Dendritic cell treated with granulocyte-macrophage colony-stimulating factor and Interleukin-4, amounts not matched to agents 40 ng/mL and 50 ng/mL, for 4 days (primary cell): ENCODE measurements at regions not wholly inside any gene's neighbourhood (a gene's known extent, or its start where the extent isn't known, plus 50 kb on each side); places are given as distances from the start of the nearest gene placed in this dataset.

ENCODE experiments used
- H3K27ac Mint-ChIP-seq: one replicate; pipeline ENCODE4 v1.8.0; 2022; ENCODE audit warnings: mild to moderate bottlenecking, mixed read lengths
- H3K27me3 Mint-ChIP-seq: one replicate; pipeline ENCODE4 v1.8.0; 2022; ENCODE audit warnings: mild to moderate bottlenecking, mixed read lengths
- H3K36me3 Mint-ChIP-seq: one replicate; pipeline ENCODE4 v1.8.0; 2022; ENCODE audit warnings: low read depth, mixed read lengths
- H3K4me1 Mint-ChIP-seq: one replicate; pipeline ENCODE4 v1.8.0; 2022; ENCODE audit warnings: low read depth, mixed read lengths
- H3K4me3 Mint-ChIP-seq: one replicate; pipeline ENCODE4 v1.8.0; 2022; ENCODE audit warnings: mild to moderate bottlenecking, moderate library complexity, mixed read lengths
- H3K9me3 Mint-ChIP-seq: one replicate; pipeline ENCODE4 v1.8.0; 2022; ENCODE audit warnings: mixed read lengths
- intact Hi-C: fragments of 100-400 bp; cut with micrococcal nuclease; formaldehyde crosslinking; loops from one replicate; pipeline ENCODE4 v1.15.0; 2022

- intact Hi-C loops, result no loop called here
- H3K9me3 Mint-ChIP-seq, result no peaks in the 10 kb centered on the region
- no peak overlapping the region for H3K4me3 Mint-ChIP-seq
- H3K36me3 Mint-ChIP-seq, result no peaks in the 10 kb centered on the region
- H3K27ac Mint-ChIP-seq, result no peak overlapping the region
- no peaks in the 10 kb centered on the region for H3K4me1 Mint-ChIP-seq
- peaks cover 12% of the 10 kb centered on the region for H3K27me3 Mint-ChIP-seq
These were observed 109.5 kb upstream of the TMEM72 start for GRCh38 chr10:44801383-44802327.

GRCh38 chr10:44803862-44804261, 107.3 kb upstream of the TMEM72 start:
- Mint-ChIP-seq H3K9me3 (no peaks in the 10 kb centered on the region), H3K4me1 (no peaks in the 10 kb centered on the region), H3K36me3 (no peaks in the 10 kb centered on the region), H3K4me3 (no peak overlapping the region), H3K27me3 (peaks cover 9% of the 10 kb centered on the region), H3K27ac (no peak overlapping the region)
- intact Hi-C loops, result no loop called here

- Mint-ChIP-seq H3K9me3 (no peaks in the 10 kb centered on the region), H3K4me1 (no peaks in the 10 kb centered on the region), H3K4me3 (no peak overlapping the region), H3K27ac (no peak overlapping the region), H3K27me3 (peaks cover 6% of the 10 kb centered on the region), H3K36me3 (no peaks in the 10 kb centered on the region)
- intact Hi-C loops, result no loop called here
These were observed 106.5 kb upstream of the TMEM72 start for GRCh38 chr10:44804661-44805060.

GRCh38 chr10:44805466-44806210, 105.5 kb upstream of the TMEM72 start:
- intact Hi-C loops, result no loop called here
- Mint-ChIP-seq H3K4me1 (no peaks in the 10 kb centered on the region), H3K27me3 (peaks cover 1% of the 10 kb centered on the region), H3K36me3 (no peaks in the 10 kb centered on the region), H3K27ac (no peak overlapping the region), H3K4me3 (no peak overlapping the region), H3K9me3 (no peaks in the 10 kb centered on the region)

GRCh38 chr10:44806950-44807349, 104.2 kb upstream of the TMEM72 start:
- intact Hi-C loops, result no loop called here
- H3K4me3 Mint-ChIP-seq, result no peak overlapping the region
- H3K27me3 Mint-ChIP-seq, result peaks cover 1% of the 10 kb centered on the region
- no peaks in the 10 kb centered on the region for H3K36me3 Mint-ChIP-seq
- H3K9me3 Mint-ChIP-seq, result no peaks in the 10 kb centered on the region
- no peak overlapping the region for H3K27ac Mint-ChIP-seq
- H3K4me1 Mint-ChIP-seq, result no peaks in the 10 kb centered on the region

- Mint-ChIP-seq H3K4me3 (no peak overlapping the region), H3K36me3 (no peaks in the 10 kb centered on the region), H3K4me1 (no peaks in the 10 kb centered on the region), H3K9me3 (no peaks in the 10 kb centered on the region), H3K27ac (no peak overlapping the region), H3K27me3 (peaks cover 1% of the 10 kb centered on the region)
- intact Hi-C loops, result no loop called here
These were observed 103.7 kb upstream of the TMEM72 start for GRCh38 chr10:44807451-44807850.

GRCh38 chr10:44809647-44810046, 101.5 kb upstream of the TMEM72 start:
- Mint-ChIP-seq H3K4me1 (no peaks in the 10 kb centered on the region), H3K4me3 (no peak overlapping the region), H3K36me3 (no peaks in the 10 kb centered on the region), H3K27me3 (peaks cover 1% of the 10 kb centered on the region), H3K27ac (no peak overlapping the region), H3K9me3 (no peaks in the 10 kb centered on the region)
- intact Hi-C loops, result no loop called here

- intact Hi-C loops, result no loop called here
- Mint-ChIP-seq H3K27ac (no peak overlapping the region), H3K4me1 (no peaks in the 10 kb centered on the region), H3K27me3 (peaks cover 3% of the 10 kb centered on the region), H3K4me3 (no peak overlapping the region), H3K9me3 (no peaks in the 10 kb centered on the region), H3K36me3 (no peaks in the 10 kb centered on the region)
These were observed 100.1 kb upstream of the TMEM72 start for GRCh38 chr10:44811072-44811471.

GRCh38 chr10:44813201-44813600, 97.9 kb upstream of the TMEM72 start:
- H3K9me3 Mint-ChIP-seq, result no peaks in the 10 kb centered on the region
- intact Hi-C loops, result no loop called here
- no peaks in the 10 kb centered on the region for H3K4me1 Mint-ChIP-seq
- peaks cover 3% of the 10 kb centered on the region for H3K27me3 Mint-ChIP-seq
- no peak overlapping the region for H3K4me3 Mint-ChIP-seq
- no peaks in the 10 kb centered on the region for H3K36me3 Mint-ChIP-seq
- H3K27ac Mint-ChIP-seq, result no peak overlapping the region

GRCh38 chr10:44814929-44815328, 96.2 kb upstream of the TMEM72 start:
- Mint-ChIP-seq H3K27me3 (peaks cover 3% of the 10 kb centered on the region), H3K4me3 (no peak overlapping the region)

GRCh38 chr10:44818041-44818649, 93.0 kb upstream of the TMEM72 start:
- Mint-ChIP-seq H3K27ac (no peak overlapping the region), H3K4me1 (no peaks in the 10 kb centered on the region), H3K36me3 (no peaks in the 10 kb centered on the region), H3K9me3 (no peaks in the 10 kb centered on the region), H3K27me3 (peaks cover 3% of the 10 kb centered on the region), H3K4me3 (no peak overlapping the region)
- intact Hi-C loops, result no loop called here

More at GRCh38 chr10:44814929-44815328, 96.2 kb upstream of the TMEM72 start:
- H3K36me3 Mint-ChIP-seq, result no peaks in the 10 kb centered on the region
- no peak overlapping the region for H3K27ac Mint-ChIP-seq
- H3K4me1 Mint-ChIP-seq, result no peaks in the 10 kb centered on the region
- no peaks in the 10 kb centered on the region for H3K9me3 Mint-ChIP-seq
- intact Hi-C loops, result no loop called here

- no peaks in the 10 kb centered on the region for H3K4me1 Mint-ChIP-seq
- H3K27ac Mint-ChIP-seq, result no peak overlapping the region
- peaks cover 3% of the 10 kb centered on the region for H3K27me3 Mint-ChIP-seq
- no peak overlapping the region for H3K4me3 Mint-ChIP-seq
- no peaks in the 10 kb centered on the region for H3K36me3 Mint-ChIP-seq
- intact Hi-C loops, result no loop called here
- no peaks in the 10 kb centered on the region for H3K9me3 Mint-ChIP-seq
These were observed 92.4 kb upstream of the TMEM72 start for GRCh38 chr10:44818701-44819127.

- intact Hi-C loops, result no loop called here
- Mint-ChIP-seq H3K4me1 (no peaks in the 10 kb centered on the region), H3K9me3 (no peaks in the 10 kb centered on the region), H3K27ac (no peak overlapping the region), H3K27me3 (peaks cover 2% of the 10 kb centered on the region), H3K36me3 (no peaks in the 10 kb centered on the region), H3K4me3 (no peak overlapping the region)
These were observed 91.0 kb upstream of the TMEM72 start for GRCh38 chr10:44820094-44820493.

- Mint-ChIP-seq H3K27ac (no peak overlapping the region), H3K36me3 (no peaks in the 10 kb centered on the region), H3K9me3 (no peaks in the 10 kb centered on the region), H3K27me3 (no peaks in the 10 kb centered on the region), H3K4me3 (no peak overlapping the region), H3K4me1 (no peaks in the 10 kb centered on the region)
- intact Hi-C loops, result no loop called here
These were observed 89.8 kb upstream of the TMEM72 start for GRCh38 chr10:44821290-44821689.
